ENCODE measurements at regions not wholly inside any gene's neighbourhood (a gene's known extent, or its start where the extent isn't known, plus 50 kb on each side); places are given as distances from the start of the nearest gene placed in this dataset.

DNA sequence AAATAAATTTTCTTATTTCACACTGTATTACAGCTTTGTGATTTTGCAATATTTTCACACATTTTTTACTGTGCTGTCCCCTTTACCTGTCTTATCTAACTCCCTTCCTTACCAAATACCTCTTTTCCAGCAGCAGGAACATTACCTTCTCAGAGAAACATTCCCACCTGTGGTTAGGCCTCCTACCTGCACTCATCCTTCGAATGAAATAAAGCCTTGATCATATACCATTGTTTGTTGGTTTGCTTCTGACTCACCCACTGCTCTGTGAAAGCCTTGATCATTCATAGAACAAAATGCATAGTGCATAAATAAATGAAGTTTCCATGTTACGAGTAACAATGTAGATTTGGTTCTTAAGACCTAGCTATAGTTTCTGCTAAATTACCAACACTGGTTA lies 256.3 kb downstream of the ARL4A start:
- ATAC-seq (replicated peaks in 6 of 8) = no peak
- in situ Hi-C loops (cut with MboI; ENCODE audit: low pct_unique_long_range_greater_than_20kb in 2 of 9, low sequenced_read_pairs in 9 of 9, unreplicated experiment in 9 of 9) = no loop called here

DNA sequence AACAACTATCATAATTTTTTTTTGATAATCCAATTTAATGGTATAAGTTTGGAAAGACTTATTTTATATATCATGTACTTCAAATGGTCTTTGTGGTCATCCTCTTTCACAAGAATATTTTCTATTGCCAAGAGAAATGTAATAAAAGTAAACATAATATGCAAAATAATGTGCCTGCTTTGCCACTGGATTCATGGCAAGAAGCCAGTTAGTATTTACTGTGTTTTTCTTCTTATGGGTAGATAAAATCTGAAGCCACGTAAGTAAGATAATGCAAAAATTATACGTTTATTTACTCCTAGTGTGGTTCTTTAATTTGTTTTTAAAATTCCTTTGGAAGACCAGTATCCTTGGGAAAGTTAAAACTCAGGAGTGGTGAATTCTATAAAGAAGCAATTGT lies 258.5 kb downstream of the ARL4A start:
- in situ Hi-C loops (cut with MboI; ENCODE audit: low pct_unique_long_range_greater_than_20kb in 2 of 9, low sequenced_read_pairs in 9 of 9, unreplicated experiment in 9 of 9) = no loop called here
- 5 to 100% (median 82%) methylated on average over 1 to 2 of the region's 2 CpGs; no CpG with 5 or more reads in 2 of the 10 experiments for whole genome bisulfite sequencing, 10 experiments
- no peak for ATAC-seq (replicated peaks in 6 of 8)
- no peak overlapping the region for H3K27ac ChIP-seq
- H3K4me1 ChIP-seq (replicated peaks in 1 of 2) = peaks cover 6 to 8% of the 10 kb centered on the region in 2 donors
- H3K4me3 ChIP-seq = no peak overlapping the region

More for the DNA sequence above, 256.3 kb downstream of the ARL4A start:
- no peak overlapping the region for H3K4me3 ChIP-seq
- H3K4me1 ChIP-seq (replicated peaks in 1 of 2) = no peaks in the 10 kb centered on the region
- no peak overlapping the region for H3K27ac ChIP-seq
- WGBS, 10 experiments = 38 to 100% (median 87%) methylated on average over 1 to 2 of the region's 2 CpGs; no CpG with 5 or more reads in 3 of the 10 experiments

DNA sequence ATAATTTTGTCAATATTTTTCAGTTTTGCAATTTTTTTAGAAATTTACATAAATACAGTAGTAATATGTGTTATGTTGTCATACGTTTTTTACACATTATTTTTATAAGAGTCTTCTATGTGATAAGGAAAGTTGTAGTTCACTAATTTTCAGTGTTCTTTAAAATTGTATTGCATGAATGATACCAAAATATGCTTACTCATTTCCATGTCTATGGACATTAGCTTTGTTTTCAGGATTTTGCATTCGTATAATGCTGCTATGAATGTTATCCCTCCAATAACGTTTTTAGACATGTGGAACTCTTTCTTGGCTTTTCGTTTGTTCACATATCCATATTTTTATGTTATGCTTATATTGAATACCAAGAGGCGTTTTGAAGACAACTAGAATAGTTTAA lies 260.0 kb downstream of the ARL4A start:
- WGBS, 10 experiments = 30 to 100% (median 91%) methylated on average over 4 to 5 of the region's 5 CpGs
- no peak for ATAC-seq (replicated peaks in 6 of 8)
- no peak overlapping the region for H3K4me3 ChIP-seq
- no peak overlapping the region for H3K27ac ChIP-seq
- in situ Hi-C loops (cut with MboI; ENCODE audit: low pct_unique_long_range_greater_than_20kb in 2 of 9, low sequenced_read_pairs in 9 of 9, unreplicated experiment in 9 of 9) = no loop called here
- peaks cover 6 to 8% of the 10 kb centered on the region in 2 donors for H3K4me1 ChIP-seq (replicated peaks in 1 of 2)

DNA sequence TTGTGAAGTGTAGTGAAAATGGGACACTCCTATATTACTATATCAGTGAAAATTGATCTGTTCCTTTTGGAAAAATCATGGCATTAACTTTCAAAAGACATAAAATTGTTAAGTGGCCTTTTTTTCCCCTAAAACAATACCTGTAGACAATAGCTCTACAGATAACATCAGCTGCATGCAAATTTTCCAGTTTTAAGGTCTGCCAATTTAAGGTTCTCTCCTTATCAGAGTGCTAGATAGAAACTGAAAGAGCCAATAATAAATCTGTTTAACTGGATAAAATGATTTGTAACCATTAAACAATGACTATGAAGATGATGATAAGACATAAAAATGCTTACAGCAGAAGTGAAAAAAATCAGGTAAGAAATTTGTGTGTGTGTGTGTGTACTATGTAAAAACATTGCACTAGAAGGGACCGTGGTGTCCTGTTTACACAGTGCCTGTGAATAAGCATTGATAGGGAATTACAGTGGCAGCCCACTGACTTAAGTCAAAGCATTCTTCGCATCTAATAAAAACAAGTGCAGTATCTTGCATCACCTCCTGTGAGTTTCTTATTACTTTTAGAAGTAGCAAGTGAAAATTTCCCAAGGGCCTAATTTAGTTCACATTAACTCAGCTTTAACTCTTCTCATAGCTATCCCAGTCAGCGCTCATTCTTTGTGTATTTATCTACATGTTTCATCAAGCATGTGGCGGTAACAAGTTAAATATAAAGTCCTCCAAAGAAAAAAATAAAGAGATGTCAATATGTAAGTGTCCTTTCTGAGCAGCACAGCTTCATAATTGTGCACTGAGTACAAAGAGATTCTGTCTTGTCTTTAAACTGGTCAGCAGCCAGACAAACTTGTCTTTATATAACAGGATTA lies 261.9 kb downstream of the ARL4A start:
- in situ Hi-C loops (cut with MboI; ENCODE audit: low pct_unique_long_range_greater_than_20kb in 2 of 9, low sequenced_read_pairs in 9 of 9, unreplicated experiment in 9 of 9) = no loop called here
- H3K27ac ChIP-seq = no peak overlapping the region
- peaks cover 6 to 8% of the 10 kb centered on the region in 2 donors for H3K4me1 ChIP-seq (replicated peaks in 1 of 2)
- 64 to 89% (median 75%) methylated on average over 2 to 4 of the region's 4 CpGs; no CpG with 5 or more reads in 1 of the 10 experiments for WGBS, 10 experiments
- ATAC-seq (replicated peaks in 6 of 8) = peak in 5 of 8 experiments; percentile 17 to 79 (median 37)
- no peak overlapping the region for H3K4me3 ChIP-seq

DNA sequence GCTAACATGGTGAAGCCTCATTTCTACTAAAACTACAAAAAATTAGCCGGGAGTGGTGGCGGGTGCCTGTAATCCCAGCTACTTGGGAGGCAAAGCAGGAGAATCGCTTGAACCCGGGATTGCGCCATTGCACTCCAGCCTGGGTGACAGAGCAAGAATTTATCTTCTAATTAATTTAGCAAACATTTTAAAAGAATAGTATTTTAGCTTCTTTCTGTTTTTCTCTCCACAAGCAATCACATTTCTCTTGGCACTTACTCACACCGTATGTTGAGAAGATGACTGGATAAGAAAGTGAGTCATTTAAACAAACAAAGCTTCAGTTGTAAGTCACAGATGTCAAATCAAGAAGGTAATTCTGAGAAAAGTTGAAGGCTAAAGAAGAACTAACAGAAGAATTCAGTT lies 264.0 kb downstream of the ARL4A start:
- no peak overlapping the region for H3K27ac ChIP-seq
- peak in 1 of 8 experiments; percentile 26 for ATAC-seq (replicated peaks in 6 of 8)
- WGBS, 10 experiments = 63 to 100% (median 83%) methylated on average over 1 to 6 of the region's 6 CpGs
- in situ Hi-C loops (cut with MboI; ENCODE audit: low pct_unique_long_range_greater_than_20kb in 2 of 9, low sequenced_read_pairs in 9 of 9, unreplicated experiment in 9 of 9) = no loop called here
- H3K4me1 ChIP-seq (replicated peaks in 1 of 2) = peaks cover 6 to 16% of the 10 kb centered on the region in 2 donors
- no peak overlapping the region for H3K4me3 ChIP-seq

DNA sequence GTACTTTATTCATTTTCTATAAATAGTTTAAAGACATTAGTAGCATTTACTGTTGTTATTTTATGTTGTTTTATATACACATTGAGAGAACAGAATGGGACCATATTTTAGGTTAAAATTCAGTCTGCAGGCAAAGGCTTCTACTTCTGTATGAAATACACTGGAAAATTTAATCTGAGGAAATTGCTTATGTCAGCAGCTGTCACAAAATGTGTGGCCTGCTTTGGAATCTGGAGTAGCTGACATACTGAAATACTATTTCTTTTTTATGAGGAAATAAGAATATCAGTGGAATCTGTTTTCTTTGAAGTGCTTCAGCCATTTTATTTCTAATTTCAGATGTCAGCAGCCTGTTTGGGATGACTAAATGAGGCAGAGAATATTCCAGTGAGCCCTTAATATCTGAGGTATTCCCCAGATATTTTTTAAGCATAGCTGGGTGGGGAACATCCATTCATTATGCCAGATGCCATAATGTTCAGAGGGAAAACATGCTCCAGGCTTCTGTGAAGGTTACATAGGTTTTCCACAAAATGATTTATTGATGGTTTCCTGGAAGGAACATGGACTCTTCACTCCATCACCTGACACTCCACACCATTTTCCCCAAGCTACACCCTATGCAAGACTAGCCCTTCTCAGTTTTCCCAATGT lies 267.1 kb downstream of the ARL4A start:
- peaks cover 5 to 11% of the 10 kb centered on the region in 2 donors for H3K4me1 ChIP-seq (replicated peaks in 1 of 2)
- in situ Hi-C loops (cut with MboI; ENCODE audit: low pct_unique_long_range_greater_than_20kb in 2 of 9, low sequenced_read_pairs in 9 of 9, unreplicated experiment in 9 of 9) = no loop called here
- peak in 5 of 8 experiments; percentile 44 to 82 (median 59) for ATAC-seq (replicated peaks in 6 of 8)
- H3K4me3 ChIP-seq = no peak overlapping the region
- H3K27ac ChIP-seq = no peak overlapping the region

DNA sequence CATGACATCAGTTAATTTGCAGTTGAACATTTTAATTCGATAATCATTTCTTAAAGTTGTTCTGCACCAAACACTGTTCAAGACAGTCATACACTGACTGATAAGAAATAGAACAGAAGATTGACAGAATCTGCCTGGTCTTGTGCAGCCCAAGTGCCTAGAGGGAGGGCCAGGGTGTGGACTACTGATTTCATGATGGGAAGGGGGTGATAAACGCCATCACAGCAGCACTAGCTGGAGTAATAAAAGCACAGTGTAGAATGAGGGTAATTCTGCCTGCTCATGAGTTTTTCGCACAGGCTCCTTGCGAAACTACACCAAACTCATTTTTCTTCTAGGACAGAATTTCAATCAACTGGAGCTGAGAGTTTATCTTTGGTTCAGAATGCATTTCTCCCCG lies 270.1 kb downstream of the ARL4A start:
- Histone ChIP-seq H3K27ac (no peak overlapping the region), H3K4me3 (no peak overlapping the region), H3K4me1 (replicated peaks in 1 of 2) (peaks cover 4 to 9% of the 10 kb centered on the region in 2 donors)
- WGBS, 10 experiments = 62 to 96% (median 84%) methylated on average over 1 to 5 of the region's 5 CpGs
- in situ Hi-C loops (cut with MboI; ENCODE audit: low pct_unique_long_range_greater_than_20kb in 2 of 9, low sequenced_read_pairs in 9 of 9, unreplicated experiment in 9 of 9) = no loop called here
- ATAC-seq (replicated peaks in 6 of 8) = no peak

DNA sequence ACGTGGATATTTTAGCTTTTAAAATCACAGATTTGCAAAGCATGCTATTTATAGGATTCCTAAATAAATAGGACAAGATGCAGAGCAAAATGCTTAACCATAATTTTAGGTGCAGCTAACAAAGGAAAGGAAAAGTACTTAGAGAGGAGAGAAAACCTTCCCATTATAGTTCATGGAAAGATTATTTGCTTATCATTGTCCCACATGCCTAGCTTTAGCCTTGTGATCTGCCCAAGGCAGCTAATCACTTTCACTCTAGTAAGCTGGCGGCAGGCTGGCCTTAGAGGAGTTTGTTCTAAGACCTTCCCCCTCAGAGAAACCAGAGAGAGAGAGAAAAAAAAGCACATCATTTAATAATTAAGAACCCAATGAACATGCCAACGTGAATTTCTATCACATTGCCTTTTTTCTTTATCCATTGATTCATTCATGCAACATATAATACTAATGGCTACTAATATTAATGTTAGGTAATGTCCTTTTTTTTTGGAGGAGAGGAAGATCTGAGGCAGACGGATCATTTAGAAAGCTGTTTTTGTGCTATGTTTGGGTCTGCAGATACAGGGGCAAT lies 274.6 kb downstream of the ARL4A start:
- in situ Hi-C loops (cut with MboI; ENCODE audit: low pct_unique_long_range_greater_than_20kb in 2 of 9, low sequenced_read_pairs in 9 of 9, unreplicated experiment in 9 of 9) = no loop called here
- H3K27ac ChIP-seq = no peak overlapping the region
- WGBS, 10 experiments = 22 to 100% (median 63%) methylated on average over 1 to 4 of the region's 4 CpGs
- peaks cover 4 to 12% of the 10 kb centered on the region in 2 donors for H3K4me1 ChIP-seq (replicated peaks in 1 of 2)
- no peak overlapping the region for H3K4me3 ChIP-seq
- ATAC-seq (replicated peaks in 6 of 8) = peak in 2 of 8 experiments; percentile 33

DNA sequence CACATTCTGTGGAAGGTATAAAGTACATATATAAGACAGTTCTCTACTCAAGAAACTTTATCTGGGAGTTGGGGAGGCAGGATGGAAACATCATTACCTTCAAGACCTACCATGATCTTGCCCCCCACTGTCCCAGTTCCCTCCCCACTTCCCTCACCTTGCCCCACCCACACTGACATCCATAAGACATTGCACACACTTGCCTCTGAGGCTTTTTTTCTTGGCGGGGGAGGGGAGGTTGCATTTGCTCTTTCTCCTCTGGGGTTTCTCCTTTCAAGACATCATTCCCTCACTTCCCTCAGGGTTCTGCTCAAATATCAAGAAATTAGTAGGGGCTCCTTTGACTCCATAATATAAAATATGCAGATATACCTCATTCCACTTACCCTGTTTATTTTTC lies 276.0 kb downstream of the ARL4A start:
- ATAC-seq (replicated peaks in 6 of 8) = no peak

DNA sequence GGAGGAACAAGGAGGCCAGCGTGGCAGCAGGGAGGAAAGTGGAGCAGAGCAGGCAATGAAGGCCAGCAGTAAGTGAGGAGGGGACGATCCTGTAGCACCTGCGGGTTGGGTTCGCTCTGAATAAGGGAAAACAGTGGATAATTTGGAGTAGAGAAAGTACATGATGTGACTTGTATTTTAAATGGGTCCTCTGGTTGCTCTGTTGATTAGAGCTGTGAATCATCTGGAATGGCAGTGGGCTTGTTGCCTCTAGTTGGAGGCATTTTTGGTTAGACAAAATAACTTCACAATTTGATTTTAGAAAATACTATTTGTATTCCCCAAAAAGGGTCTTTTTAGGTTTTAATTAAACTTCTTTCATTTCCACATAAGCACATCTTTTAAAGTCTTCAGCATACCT lies 277.4 kb downstream of the ARL4A start:
- no peak for ATAC-seq (replicated peaks in 6 of 8)
- 50 to 100% (median 95%) methylated on average over 1 to 4 of the region's 4 CpGs; no CpG with 5 or more reads in 2 of the 10 experiments for WGBS, 10 experiments
- in situ Hi-C loops (cut with MboI; ENCODE audit: low pct_unique_long_range_greater_than_20kb in 2 of 9, low sequenced_read_pairs in 9 of 9, unreplicated experiment in 9 of 9) = no loop called here

More for the DNA sequence above, 276.0 kb downstream of the ARL4A start:
- Histone ChIP-seq H3K27ac (no peak overlapping the region), H3K4me1 (replicated peaks in 1 of 2) (peaks cover 4 to 12% of the 10 kb centered on the region in 2 donors), H3K4me3 (no peak overlapping the region)
- WGBS, 10 experiments = no CpG with 5 or more reads among the region's 1 CpG
- in situ Hi-C loops (cut with MboI; ENCODE audit: low pct_unique_long_range_greater_than_20kb in 2 of 9, low sequenced_read_pairs in 9 of 9, unreplicated experiment in 9 of 9) = no loop called here

DNA sequence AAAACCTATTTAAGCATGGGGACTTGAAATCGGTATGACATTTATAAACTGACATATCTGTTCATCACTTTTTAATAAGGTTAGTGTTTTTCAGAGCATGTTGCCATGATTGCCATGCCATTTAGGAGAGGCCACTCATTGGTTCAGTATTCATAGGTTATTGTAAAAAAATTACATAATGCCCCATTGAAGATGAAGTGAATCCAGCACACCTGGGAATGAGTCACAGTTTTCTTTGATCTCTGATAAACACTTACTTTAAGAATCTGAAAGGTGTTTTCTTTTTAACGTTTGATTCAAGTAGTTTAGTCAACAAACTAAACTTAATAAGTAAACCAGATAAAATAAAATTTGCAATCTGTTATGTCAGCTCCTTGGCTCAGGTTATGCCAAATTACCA lies 278.3 kb downstream of the ARL4A start:
- in situ Hi-C loops (cut with MboI; ENCODE audit: low pct_unique_long_range_greater_than_20kb in 2 of 9, low sequenced_read_pairs in 9 of 9, unreplicated experiment in 9 of 9) = no loop called here
- Histone ChIP-seq H3K4me1 (replicated peaks in 1 of 2) (peaks cover 4 to 12% of the 10 kb centered on the region in 2 donors), H3K4me3 (no peak overlapping the region), H3K27ac (no peak overlapping the region)
- 17 to 91% (median 76%) methylated on average over 1 to 2 of the region's 2 CpGs for WGBS, 10 experiments
- ATAC-seq (replicated peaks in 6 of 8) = no peak

More for the DNA sequence above, 277.4 kb downstream of the ARL4A start:
- Histone ChIP-seq H3K4me3 (no peak overlapping the region), H3K27ac (no peak overlapping the region), H3K4me1 (replicated peaks in 1 of 2) (peaks cover 4 to 12% of the 10 kb centered on the region in 2 donors)

DNA sequence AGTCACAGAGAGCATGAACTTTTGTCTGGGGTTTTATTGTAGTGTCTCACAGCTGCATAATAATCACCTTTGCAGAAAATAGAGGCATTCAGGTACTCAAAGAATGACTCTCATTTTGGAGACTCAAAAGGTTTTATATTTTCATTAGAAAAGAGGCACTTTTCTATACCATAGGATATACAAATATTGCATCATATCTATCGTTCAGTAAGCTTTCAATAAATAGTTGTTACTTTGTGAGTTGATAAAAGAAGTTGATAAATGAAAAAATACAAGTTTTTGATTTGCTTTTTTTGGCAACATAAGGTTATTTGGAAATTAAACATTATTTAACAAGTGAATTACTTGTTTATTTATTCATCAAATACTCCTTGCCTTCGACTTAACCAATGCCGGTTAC lies 279.9 kb downstream of the ARL4A start:
- ATAC-seq (replicated peaks in 6 of 8) = no peak
- H3K4me3 ChIP-seq = no peak overlapping the region
- WGBS, 10 experiments = 0 to 100% (median 71%) methylated on average over 1 to 3 of the region's 3 CpGs; no CpG with 5 or more reads in 2 of the 10 experiments
- H3K4me1 ChIP-seq (replicated peaks in 1 of 2) = peaks cover 0 to 12% of the 10 kb centered on the region in 2 donors
- in situ Hi-C loops (cut with MboI; ENCODE audit: low pct_unique_long_range_greater_than_20kb in 2 of 9, low sequenced_read_pairs in 9 of 9, unreplicated experiment in 9 of 9) = no loop called here
- no peak overlapping the region for H3K27ac ChIP-seq

DNA sequence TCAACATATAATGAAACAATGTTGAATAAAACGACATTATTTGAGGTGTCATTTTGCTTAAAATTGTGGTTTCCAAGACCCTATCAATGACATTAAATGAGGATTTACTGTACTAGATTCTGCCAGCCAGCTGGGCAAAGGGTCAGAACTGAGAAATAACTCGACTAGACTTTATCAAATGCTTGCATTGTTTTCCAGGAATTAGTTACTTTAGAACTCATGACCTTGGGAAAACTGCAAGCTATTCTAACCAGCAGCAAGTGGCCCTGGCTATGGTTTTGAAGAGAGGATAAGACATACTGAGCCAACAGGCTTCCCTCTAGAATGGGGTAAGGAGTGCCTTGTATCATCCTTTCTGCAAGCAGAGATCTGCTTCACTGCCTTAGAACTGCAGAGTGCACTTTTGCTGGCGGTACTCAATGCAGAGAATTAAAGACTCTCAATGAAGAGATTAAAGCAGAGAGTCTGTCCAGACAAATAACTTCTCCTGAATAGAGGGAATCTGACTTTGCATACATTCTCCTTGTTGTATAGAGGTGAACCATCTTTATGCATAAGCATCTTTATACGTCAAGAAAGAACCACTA lies 281.5 kb downstream of the ARL4A start:
- ATAC-seq (replicated peaks in 6 of 8) = no peak
- in situ Hi-C loops (cut with MboI; ENCODE audit: low pct_unique_long_range_greater_than_20kb in 2 of 9, low sequenced_read_pairs in 9 of 9, unreplicated experiment in 9 of 9) = no loop called here
- Histone ChIP-seq H3K27ac (no peak overlapping the region), H3K4me3 (no peak overlapping the region), H3K4me1 (replicated peaks in 1 of 2) (peaks cover 0 to 12% of the 10 kb centered on the region in 2 donors)
- 40 to 100% (median 78%) methylated on average over 1 to 4 of the region's 4 CpGs for WGBS, 10 experiments

Data from motor neuron (in vitro differentiated cells).